HG02973 (cell line): ENCODE measurements at regions not wholly inside any gene's neighbourhood (a gene's known extent, or its start where the extent isn't known, plus 50 kb on each side); places are given as distances from the start of the nearest gene placed in this dataset.
"Not testable (repeated sequence)": the region's sequence is repeated elsewhere in the genome, so short reads cannot be mapped to it uniquely, and the experiment has no call there.

Experiments
- ATAC-seq: cut with Tn5 transposase; IDR thresholded peaks from one replicate; pipeline ENCODE4 v1.9.1; 2021; ENCODE audit warnings: moderate library complexity; ENCODE audit not compliant: unreplicated experiment

GRCh38 chr2:138066139-138066806 is 102.0 kb downstream of the HNMT start:
- ATAC-seq = no peak

- ATAC-seq = no peak
Measured at GRCh38 chr2:138066841-138067240, 102.6 kb downstream of the HNMT start.

- not testable (repeated sequence) for ATAC-seq
Measured at GRCh38 chr2:138068669-138069068, 104.4 kb downstream of the HNMT start.

- not testable (repeated sequence) for ATAC-seq
Measured at GRCh38 chr2:138071042-138071719, 106.9 kb downstream of the HNMT start.

GRCh38 chr2:138071720-138072719 is 107.7 kb downstream of the HNMT start:
- ATAC-seq = no peak

- ATAC-seq = no peak
Measured at GRCh38 chr2:138078153-138078552, 113.9 kb downstream of the HNMT start.

- ATAC-seq = no peak
Measured at GRCh38 chr2:138079976-138080375, 115.7 kb downstream of the HNMT start.

- no peak for ATAC-seq
Measured at GRCh38 chr2:138081225-138082073, 117.2 kb downstream of the HNMT start.

GRCh38 chr2:138084206-138084605 is 119.9 kb downstream of the HNMT start:
- no peak for ATAC-seq

- not testable (repeated sequence) for ATAC-seq
Measured at GRCh38 chr2:138085441-138085840, 121.2 kb downstream of the HNMT start.

GRCh38 chr2:138086576-138086975 is 122.3 kb downstream of the HNMT start:
- ATAC-seq = no peak

GRCh38 chr2:138087751-138088593 is 123.7 kb downstream of the HNMT start:
- ATAC-seq = no peak

- peak; percentile 89 for ATAC-seq
Measured at GRCh38 chr2:138090330-138090729, 126.1 kb downstream of the HNMT start.

GRCh38 chr2:138093455-138093854 is 129.2 kb downstream of the HNMT start:
- ATAC-seq = no peak

- ATAC-seq = no peak
Measured at GRCh38 chr2:138094031-138094430, 129.8 kb downstream of the HNMT start.

- no peak for ATAC-seq
Measured at GRCh38 chr2:138095336-138095735, 131.1 kb downstream of the HNMT start.

GRCh38 chr2:138099288-138099687 is 135.0 kb downstream of the HNMT start:
- ATAC-seq = not testable (repeated sequence)

GRCh38 chr2:138101718-138102117 is 137.4 kb downstream of the HNMT start:
- no peak for ATAC-seq

- ATAC-seq = no peak
Measured at GRCh38 chr2:138102664-138103063, 138.4 kb downstream of the HNMT start.

GRCh38 chr2:138103156-138103555 is 138.9 kb downstream of the HNMT start:
- ATAC-seq = no peak
